ENCODE measurements at regions not wholly inside any gene's neighbourhood (a gene's known extent, or its start where the extent isn't known, plus 50 kb on each side); places are given as distances from the start of the nearest gene placed in this dataset.

- intact Hi-C loops (cut with DNase I), result no loop called here
- Histone ChIP-seq H3K36me3 (no peaks in the 10 kb centered on the region), H3K4me3 (no peak overlapping the region), H3K9me3 (no peaks in the 10 kb centered on the region), H3K4me1 (no peaks in the 10 kb centered on the region), H3K27me3 (no peaks in the 10 kb centered on the region), H3K27ac (no peak overlapping the region)
- ATAC-seq (no peak), DNase-seq (no peak)
- 29% methylated on average over 1 of the region's 1 CpG for WGBS (ENCODE audit: insufficient coverage, low coverage, low lambda C conversion rate, missing lambda C conversion rate)
- TF ChIP-seq POLR2A (IDR thresholded peaks at IDR 0.05) (no peak), CTCF (IDR thresholded peaks at IDR 0.05) (no peak)
Observed at GRCh38 chr14:86402545-86402944, 872.6 kb downstream of the FLRT2 start.

GRCh38 chr14:86391085-86391484, 861.1 kb downstream of the FLRT2 start:
- Histone ChIP-seq H3K4me3 (no peak overlapping the region), H3K27ac (no peak overlapping the region), H3K27me3 (no peaks in the 10 kb centered on the region), H3K9me3 (no peaks in the 10 kb centered on the region), H3K36me3 (no peaks in the 10 kb centered on the region), H3K4me1 (no peaks in the 10 kb centered on the region)
- ATAC-seq, result no peak
- WGBS (ENCODE audit: insufficient coverage, low coverage, low lambda C conversion rate, missing lambda C conversion rate), result 58% methylated on average over 2 of the region's 6 CpGs
- DNase-seq, result no peak
- intact Hi-C loops (cut with DNase I), result no loop called here
- no peak for TF ChIP-seq POLR2A (IDR thresholded peaks at IDR 0.05)
- no peak for TF ChIP-seq CTCF (IDR thresholded peaks at IDR 0.05)

- intact Hi-C loops (cut with DNase I), result no loop called here
- Histone ChIP-seq H3K36me3 (no peaks in the 10 kb centered on the region), H3K4me1 (no peaks in the 10 kb centered on the region), H3K4me3 (no peak overlapping the region), H3K27ac (no peak overlapping the region), H3K27me3 (no peaks in the 10 kb centered on the region), H3K9me3 (no peaks in the 10 kb centered on the region)
- no peak for ATAC-seq
- no peak for TF ChIP-seq POLR2A (IDR thresholded peaks at IDR 0.05)
- TF ChIP-seq CTCF (IDR thresholded peaks at IDR 0.05), result no peak
- no peak for DNase-seq
- WGBS (ENCODE audit: insufficient coverage, low coverage, low lambda C conversion rate, missing lambda C conversion rate), result 51% methylated on average over 3 of the region's 3 CpGs
Observed at GRCh38 chr14:86388216-86388615, 858.3 kb downstream of the FLRT2 start.

- no peaks in the 10 kb centered on the region for H3K4me1 ChIP-seq
- DNase-seq (no peak), ATAC-seq (no peak)
- no peaks in the 10 kb centered on the region for H3K9me3 ChIP-seq
- intact Hi-C loops (cut with DNase I), result no loop called here
- TF ChIP-seq POLR2A (IDR thresholded peaks at IDR 0.05) (no peak), CTCF (IDR thresholded peaks at IDR 0.05) (no peak)
- H3K27ac ChIP-seq, result no peak overlapping the region
- no peaks in the 10 kb centered on the region for H3K36me3 ChIP-seq
- no peaks in the 10 kb centered on the region for H3K27me3 ChIP-seq
- 54% methylated on average over 1 of the region's 1 CpG for WGBS (ENCODE audit: insufficient coverage, low coverage, low lambda C conversion rate, missing lambda C conversion rate)
- no peak overlapping the region for H3K4me3 ChIP-seq
Observed at GRCh38 chr14:86373886-86374285, 843.9 kb downstream of the FLRT2 start.

- Histone ChIP-seq H3K9me3 (no peaks in the 10 kb centered on the region), H3K27me3 (no peaks in the 10 kb centered on the region), H3K4me3 (no peak overlapping the region), H3K36me3 (no peaks in the 10 kb centered on the region), H3K4me1 (no peaks in the 10 kb centered on the region), H3K27ac (no peak overlapping the region)
- no peak for DNase-seq
- no peak for ATAC-seq
- TF ChIP-seq CTCF (IDR thresholded peaks at IDR 0.05) (no peak), POLR2A (IDR thresholded peaks at IDR 0.05) (no peak)
- intact Hi-C loops (cut with DNase I), result no loop called here
- WGBS (ENCODE audit: insufficient coverage, low coverage, low lambda C conversion rate, missing lambda C conversion rate), result 100% methylated on average over 1 of the region's 1 CpG
Observed at GRCh38 chr14:86372402-86372801, 842.5 kb downstream of the FLRT2 start.

Measured in right lobe of liver (tissue), 6 donors.